Spleen (tissue), 7 donors: ENCODE measurements at regions not wholly inside any gene's neighbourhood (a gene's known extent, or its start where the extent isn't known, plus 50 kb on each side); places are given as distances from the start of the nearest gene placed in this dataset.

Experiments
- CTCF ChIP-seq, 11 experiments: fragments of 200-600 bp in 7 of 11; fragments of 450-650 bp in 4 of 11; sonication (generic) in 4 of 11; IDR thresholded peaks in 8 of 11; conservative IDR thresholded peaks in 3 of 11; 1 replicate in 7 of 11; 2 replicates in 4 of 11; pipeline versions ENCODE4 v1.4.0 to v1.8.0; 2016 to 2021; ENCODE audit warnings: antibody characterized with exemption in 11 of 11, inconsistent platforms in 4 of 11, mild to moderate bottlenecking in 1 of 11
- POLR2A ChIP-seq, 3 donors: fragments of 450-650 bp; IDR thresholded peaks; one replicate each; pipeline ENCODE4 v1.5.1; 2017; ENCODE audit warnings: antibody characterized with exemption in 3 of 3, mild to moderate bottlenecking in 1 of 3
- donor health status: DM: no; HTN: no; CAD: no; lungs with moderate emphysema.
- donor health status: DM: no; HTN: no; CAD: no.
- donor health status: DM: no; HTN: no; CAD: no.

DNA sequence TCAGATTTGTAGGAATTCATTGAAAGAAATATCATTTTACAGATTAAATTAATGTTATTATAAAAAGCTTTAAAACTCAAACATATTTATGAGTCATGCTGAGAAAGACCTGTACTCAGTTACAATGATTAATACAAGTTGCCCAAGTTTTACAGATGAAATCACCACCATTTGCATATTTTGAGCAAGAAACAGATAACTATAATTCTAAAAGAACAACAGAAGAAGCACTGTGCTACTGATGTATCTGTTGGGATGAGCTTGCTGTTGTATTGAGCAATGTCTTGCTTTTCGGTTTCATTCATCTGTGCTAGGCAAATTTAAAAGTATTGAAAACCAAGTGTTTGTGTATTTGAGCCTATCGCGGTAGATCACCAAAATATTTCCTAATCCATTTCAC lies 1589.1 kb upstream of the ZEB2 start:
- TF ChIP-seq CTCF (IDR thresholded peaks at IDR 0.05 in 8 of 11, conservative IDR thresholded peaks at IDR 0.05 in 3 of 11), result no peak
- no peak for TF ChIP-seq POLR2A (IDR thresholded peaks at IDR 0.05)
